HL-60/S4 (cell line): ENCODE measurements at regions not wholly inside any gene's neighbourhood (a gene's known extent, or its start where the extent isn't known, plus 50 kb on each side); places are given as distances from the start of the nearest gene placed in this dataset.
"Not testable (repeated sequence)": the region's sequence is repeated elsewhere in the genome, so short reads cannot be mapped to it uniquely, and the experiment has no call there.

Experiments
- in situ Hi-C: fragments of 300-500 bp; cut with MboI; formaldehyde crosslinking; loops from 2 replicates; pipeline ENCODE4 v1.14.3; 2022; ENCODE audit warnings: low sequenced_read_pairs

- in situ Hi-C loops, result no loop called here
These were observed 92.1 kb upstream of the LRRN2 start for GRCh38 chr1:204777591-204777990.

DNA sequence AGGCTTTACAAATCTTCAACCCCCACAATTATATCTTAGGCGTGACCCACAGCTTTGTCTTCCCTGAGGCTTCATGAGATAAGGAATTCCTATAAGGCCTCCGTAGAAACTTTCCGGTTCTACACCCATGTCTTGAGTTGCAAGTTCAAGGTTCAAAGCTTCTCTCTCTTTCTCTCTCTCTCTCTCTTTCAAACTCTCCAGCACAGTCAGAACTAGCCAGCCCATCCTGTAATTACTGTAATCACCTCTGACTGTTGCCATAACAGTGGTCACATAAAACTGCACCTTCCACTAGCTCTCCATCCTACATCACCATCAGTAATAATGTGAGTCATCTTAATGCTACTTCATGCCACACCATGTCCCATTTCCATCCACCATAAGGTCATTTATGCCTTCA is 90.0 kb upstream of the NFASC start:
- in situ Hi-C loops, result no loop called here

DNA sequence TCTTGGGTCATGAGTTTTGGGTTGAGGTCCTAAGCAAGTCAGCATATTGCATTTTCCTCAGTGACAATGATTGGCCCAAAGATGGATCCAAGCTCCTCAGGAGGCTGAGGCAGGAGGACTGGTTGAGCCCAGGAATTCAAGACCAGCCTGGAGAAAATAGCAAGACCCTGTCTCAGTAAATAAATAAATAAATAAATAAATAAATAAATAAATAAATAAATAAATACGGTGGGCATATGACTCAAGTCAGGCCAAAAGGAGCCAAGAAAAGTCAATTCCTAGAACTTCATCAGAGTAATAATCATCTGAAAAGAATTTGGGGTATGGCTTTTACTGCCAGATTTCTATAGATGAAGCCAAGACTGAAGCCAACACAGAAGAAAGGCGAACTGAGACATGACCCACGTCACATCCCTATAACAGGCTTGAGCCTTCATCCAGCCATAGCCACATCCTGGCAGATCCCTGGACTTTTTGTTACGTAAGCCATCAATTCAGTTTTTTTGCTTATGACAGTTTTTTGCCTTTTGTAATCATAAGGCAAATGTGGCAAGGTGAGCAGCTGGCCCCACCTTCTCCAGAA is 88.5 kb upstream of the NFASC start:
- in situ Hi-C loops, result no loop called here

- in situ Hi-C loops, result not testable (repeated sequence)
These were observed 85.6 kb upstream of the NFASC start for GRCh38 chr1:204785023-204785422.

- in situ Hi-C loops, result no loop called here
These were observed 82.2 kb upstream of the NFASC start for GRCh38 chr1:204788470-204788869.

- in situ Hi-C loops, result no loop called here
These were observed 79.0 kb upstream of the NFASC start for GRCh38 chr1:204791453-204792353.

- in situ Hi-C loops, result no loop called here
These were observed 78.3 kb upstream of the NFASC start for GRCh38 chr1:204792354-204792692.

DNA sequence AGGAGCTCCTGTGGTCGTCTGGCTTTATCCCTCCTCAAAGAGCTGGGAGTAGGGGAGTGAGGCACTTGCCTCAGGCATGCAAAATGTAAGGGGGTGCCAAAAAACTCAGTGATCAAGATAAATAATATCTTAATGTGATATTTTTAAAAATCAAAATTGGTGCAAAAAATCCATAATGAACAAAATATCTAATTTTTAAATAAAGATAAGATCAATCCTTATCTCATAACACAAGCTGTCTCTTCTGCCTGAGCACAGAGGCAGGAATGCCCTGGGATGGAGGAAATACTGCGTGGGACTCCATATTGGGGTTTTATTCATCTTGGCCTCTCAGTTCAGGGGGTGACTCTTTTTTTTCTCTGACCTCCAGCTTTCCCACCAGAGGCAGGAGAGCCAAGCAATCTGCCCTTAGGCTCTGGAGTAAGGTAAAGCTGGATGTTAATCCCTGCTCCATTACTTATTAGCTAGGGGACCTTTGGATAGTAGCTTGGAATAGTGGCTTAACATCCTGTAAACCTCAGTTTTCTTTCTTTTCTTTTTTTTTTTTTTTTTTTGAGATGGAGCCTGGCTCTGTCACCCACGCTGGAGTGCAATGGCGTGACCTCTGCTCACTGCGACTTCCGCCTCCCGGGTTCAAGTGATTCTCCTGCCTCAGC is 77.3 kb upstream of the NFASC start:
- in situ Hi-C loops, result no loop called here

DNA sequence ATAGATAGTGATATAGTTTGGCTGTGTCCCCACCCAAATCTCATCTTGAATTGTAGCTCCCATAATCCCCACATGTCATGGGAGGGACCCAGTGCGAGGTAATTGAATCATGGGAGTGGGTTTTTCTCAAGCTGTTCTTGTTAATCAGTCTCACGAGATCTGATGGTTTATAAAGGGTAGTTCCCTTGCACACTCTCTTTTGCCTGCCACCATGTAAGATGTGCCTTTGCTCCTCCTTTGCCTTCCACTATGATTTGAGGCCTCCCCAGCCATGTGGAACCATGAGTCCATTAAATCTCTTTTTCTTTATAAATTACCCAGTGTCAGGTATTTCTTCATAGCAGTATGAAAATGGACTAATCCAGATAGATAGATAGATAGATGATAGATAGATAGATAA is 73.8 kb upstream of the NFASC start:
- in situ Hi-C loops, result not testable (repeated sequence)

DNA sequence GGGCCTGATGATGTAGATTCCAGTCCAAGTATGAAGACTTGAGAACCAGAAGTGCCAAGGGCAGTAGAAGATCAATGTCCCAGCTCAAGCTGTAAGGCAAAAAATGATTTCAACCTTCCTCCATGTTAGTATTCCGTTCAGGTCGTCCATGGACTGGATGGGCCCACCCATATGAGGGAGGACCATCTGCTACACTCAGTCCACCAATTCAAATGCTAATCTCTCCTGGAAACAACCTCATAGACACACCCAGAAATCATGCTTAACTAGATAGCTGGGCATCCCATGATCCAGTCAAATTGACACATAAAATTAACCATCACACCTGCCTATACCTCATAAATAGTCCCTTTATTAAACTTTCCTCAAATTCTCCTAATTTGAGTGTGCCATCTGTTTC is 73.3 kb upstream of the NFASC start:
- in situ Hi-C loops, result no loop called here

GRCh38 chr1:204799630-204800029 is 71.0 kb upstream of the NFASC start:
- in situ Hi-C loops, result loop anchor here (10.0 kb wide), 1 partner anchor 235 kb away; no protein-coding TSS in a partner anchor

- in situ Hi-C loops, result loop anchor here (10.0 kb wide), 1 partner anchor 236 kb away; no protein-coding TSS in a partner anchor
These were observed 69.5 kb upstream of the NFASC start for GRCh38 chr1:204801211-204801610.

DNA sequence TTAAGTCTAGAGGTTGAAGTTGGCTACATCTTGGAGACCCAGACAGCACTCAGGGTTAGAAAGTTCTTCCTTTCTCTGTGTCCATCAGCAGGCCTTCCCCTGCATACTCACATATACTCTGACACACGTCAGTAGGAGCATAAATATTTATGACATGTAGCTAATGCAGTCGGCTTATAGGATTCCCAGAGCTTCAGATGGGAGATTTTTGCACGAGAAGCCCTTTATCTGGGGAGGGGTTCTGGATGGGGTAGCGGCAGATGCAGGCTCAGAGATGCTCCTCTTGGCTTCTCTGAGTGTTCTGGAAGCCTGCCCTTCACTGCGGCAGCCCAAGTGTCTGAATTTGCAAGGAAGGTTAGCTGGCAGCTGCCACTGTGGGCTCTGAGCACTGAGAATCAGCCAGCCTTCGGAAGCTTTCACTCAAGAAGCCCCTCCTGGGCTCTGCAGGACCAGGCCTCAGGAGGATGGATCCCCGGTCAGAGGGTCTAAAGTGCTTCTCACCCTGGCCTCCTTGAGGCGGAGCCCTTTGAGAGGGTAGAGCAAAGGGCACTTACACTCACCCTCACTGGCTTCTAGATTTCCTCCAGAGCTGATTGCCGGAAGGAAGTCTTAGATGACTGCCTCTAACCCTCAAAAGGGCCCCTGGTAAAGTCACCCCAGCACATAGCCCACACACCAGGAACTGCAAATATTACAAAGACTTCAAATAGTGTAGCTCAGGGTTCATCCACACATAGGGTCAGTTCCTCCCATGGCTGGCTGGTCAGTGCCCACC is 68.1 kb upstream of the NFASC start:
- in situ Hi-C loops, result loop anchor here (10.0 kb wide), 1 partner anchor 238 kb away; no protein-coding TSS in a partner anchor

DNA sequence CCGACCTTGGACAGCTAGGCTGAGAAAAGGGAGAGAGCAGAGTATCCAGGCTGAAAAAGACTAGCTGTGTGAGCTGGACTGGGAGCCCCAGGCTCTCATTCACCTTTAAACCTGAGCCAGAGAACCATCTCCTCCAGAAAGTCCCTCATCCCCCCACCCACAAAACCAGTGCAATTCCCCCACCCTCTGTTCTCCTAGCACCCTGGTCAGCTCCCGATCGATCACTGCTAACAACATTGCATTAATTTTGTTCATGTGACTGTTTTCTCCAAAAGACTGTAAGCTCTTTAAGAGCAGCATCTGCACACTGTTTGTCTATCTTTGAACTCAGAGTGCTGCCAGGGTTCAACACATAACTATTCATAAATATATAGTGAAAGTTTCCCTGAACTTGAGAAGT is 67.1 kb upstream of the NFASC start:
- in situ Hi-C loops, result loop anchor here (10.0 kb wide), 1 partner anchor 239 kb away; no protein-coding TSS in a partner anchor

DNA sequence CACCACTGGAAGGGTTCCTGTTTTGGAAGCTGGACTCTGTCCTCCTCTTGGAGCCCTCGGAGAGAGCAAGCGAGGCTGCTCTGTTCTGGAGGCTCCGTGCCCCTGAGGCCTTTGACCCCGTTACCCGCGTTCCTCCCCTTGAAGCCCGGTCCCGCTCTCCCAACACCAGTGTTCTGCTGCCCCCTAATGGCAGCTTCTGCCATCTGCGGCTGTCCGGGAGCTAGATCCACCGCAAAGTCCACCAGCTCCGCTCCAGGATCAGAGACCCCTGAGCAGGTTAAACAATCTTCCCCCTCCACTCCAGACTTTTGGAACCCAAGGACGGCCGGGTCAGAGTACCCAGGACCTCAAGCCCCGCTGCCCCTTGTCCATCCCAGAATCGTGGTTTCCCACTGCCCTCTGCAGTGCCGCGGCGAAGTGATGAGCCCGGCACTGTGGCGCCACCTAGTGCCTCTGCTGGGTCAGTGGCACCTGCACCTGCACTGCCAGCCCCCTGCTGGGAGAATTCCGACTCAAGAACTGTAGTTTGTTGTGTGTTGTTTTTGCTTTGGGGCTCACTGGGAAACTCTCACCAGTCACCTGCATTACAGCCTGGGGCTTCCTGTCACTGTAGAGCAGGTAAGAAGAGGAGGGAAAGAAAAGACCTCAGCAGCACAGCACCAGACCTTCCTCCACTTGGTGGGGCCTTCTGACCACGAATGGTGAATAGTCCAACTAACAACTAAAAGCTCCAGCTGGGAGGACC is 63.5 kb upstream of the NFASC start:
- in situ Hi-C loops, result loop anchor here (10.0 kb wide), 1 partner anchor 242 kb away; no protein-coding TSS in a partner anchor

DNA sequence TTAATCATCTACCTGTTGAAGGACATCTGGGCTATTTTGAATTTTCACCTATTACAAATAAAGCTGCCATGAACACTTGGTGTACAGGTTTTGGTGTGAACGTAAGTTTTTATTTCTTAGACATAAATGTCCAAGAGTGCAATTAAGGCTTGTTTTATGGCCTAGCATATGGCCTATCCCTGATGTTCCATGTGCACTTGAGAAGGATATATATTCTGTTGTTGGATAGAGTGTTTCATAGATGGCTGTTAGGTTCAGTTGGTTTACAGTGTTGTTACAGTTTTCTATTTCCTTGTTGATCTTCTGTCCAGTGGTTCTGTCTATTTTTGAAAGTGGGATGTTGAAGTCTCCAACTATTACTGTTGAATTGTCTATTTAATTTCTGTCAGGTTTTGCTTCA is 61.2 kb upstream of the NFASC start:
- in situ Hi-C loops, result loop anchor here (10.0 kb wide), 1 partner anchor 245 kb away; no protein-coding TSS in a partner anchor

DNA sequence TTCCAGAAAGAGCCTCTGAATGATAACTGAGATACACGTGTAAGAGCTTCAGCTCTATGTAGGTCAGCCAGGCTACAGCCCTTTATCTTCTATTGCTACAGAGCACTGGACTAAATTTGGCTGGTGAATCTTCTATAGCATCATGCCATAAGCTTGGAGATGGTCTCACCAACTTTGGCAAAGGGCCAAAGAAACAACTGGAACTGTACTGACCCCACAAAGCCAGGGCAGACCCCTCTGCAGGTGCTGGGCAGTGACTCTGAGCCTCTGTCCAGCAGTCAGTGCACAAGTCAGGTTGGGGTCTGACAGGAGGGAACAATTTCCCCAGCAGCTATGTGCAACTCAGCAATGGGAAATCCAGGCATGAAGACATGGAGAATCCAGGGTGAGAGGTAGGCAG is 57.8 kb upstream of the NFASC start:
- in situ Hi-C loops, result no loop called here

- in situ Hi-C loops, result no loop called here
These were observed 57.1 kb upstream of the NFASC start for GRCh38 chr1:204813522-204813921.

- in situ Hi-C loops, result no loop called here
These were observed 56.3 kb upstream of the NFASC start for GRCh38 chr1:204814166-204814884.

GRCh38 chr1:204817341-204817740 is 53.3 kb upstream of the NFASC start:
- in situ Hi-C loops, result no loop called here
